ENCODE measurements at regions not wholly inside any gene's neighbourhood (a gene's known extent, or its start where the extent isn't known, plus 50 kb on each side); places are given as distances from the start of the nearest gene placed in this dataset.
"Not testable (repeated sequence)": the region's sequence is repeated elsewhere in the genome, so short reads cannot be mapped to it uniquely, and the experiment has no call there.

DNA sequence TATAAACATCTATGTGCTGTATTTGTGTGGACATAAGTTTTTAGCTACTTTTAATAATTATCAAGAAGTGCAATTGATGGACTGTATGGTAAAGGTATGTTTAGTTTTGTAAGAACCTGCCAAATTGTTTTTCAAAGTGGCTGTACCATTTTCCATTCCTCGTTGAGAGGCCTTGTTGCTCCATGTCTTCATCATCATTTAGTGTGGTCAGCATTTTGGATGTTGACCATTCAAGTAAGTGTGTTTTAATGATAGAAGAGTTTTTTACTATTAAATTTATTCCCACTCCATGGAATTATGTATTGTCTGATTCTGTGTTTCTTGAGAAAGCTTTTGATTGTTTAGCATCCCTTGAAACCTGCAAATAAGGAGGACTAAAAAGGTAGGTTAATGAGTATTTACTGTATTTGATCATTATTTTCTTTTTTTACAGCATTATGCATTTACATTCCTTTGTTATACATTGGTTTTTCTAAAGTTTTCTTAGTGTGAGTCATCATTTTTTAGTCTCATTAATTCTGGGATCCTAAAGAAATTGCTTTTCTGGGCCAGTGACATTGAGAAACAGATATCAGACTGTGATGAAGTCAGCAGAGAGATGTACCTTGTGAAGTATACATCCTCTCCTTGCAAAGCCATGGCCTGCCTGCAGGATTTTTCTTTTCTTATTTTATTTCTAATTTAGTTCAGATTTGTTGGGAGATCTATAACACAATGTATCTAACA, 312.8 kb upstream of the PTCHD4 start:
- Mint-ChIP-seq H3K36me3 (ENCODE audit: insufficient read depth in 2 of 2) (no peaks in the 10 kb centered on the region), H3K4me1 (ENCODE audit: low read depth) (no peaks in the 10 kb centered on the region), H3K27ac (no peak overlapping the region), H3K27me3 (ENCODE audit: low read depth) (no peaks in the 10 kb centered on the region), H3K9me3 (peaks cover 2% of the 10 kb centered on the region in 2 donors), H3K4me3 (no peak overlapping the region)
- ATAC-seq (replicated peaks in 1 of 2) (no peak), DNase-seq (no peak)

DNA sequence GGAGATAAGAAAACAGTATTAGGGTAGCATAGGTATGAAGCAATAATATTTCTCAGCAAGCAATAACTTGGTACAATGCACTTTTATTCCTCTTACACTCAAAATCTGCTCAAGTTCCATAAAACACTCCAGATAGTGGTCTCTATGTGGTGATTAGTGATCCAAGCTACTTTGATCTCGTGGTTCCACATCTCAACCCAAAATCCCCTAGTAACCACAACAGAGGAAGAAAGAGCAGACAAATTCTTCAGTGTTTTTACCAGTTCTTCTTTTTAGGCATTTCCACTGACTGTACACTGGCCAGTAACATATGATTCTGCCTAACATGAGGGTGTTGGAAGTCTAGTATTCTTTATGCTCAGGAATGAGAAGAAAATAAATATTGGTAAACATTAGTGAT, 309.0 kb upstream of the PTCHD4 start:
- H3K27me3 Mint-ChIP-seq (ENCODE audit: low read depth) = no peaks in the 10 kb centered on the region
- peaks cover 0 to 1% of the 10 kb centered on the region in 2 donors for H3K36me3 Mint-ChIP-seq (ENCODE audit: insufficient read depth in 2 of 2)
- no peak overlapping the region for H3K27ac Mint-ChIP-seq
- no peak overlapping the region for H3K4me3 Mint-ChIP-seq
- no peaks in the 10 kb centered on the region for H3K4me1 Mint-ChIP-seq (ENCODE audit: low read depth)
- ATAC-seq (replicated peaks in 1 of 2) (no peak), DNase-seq (no peak)
- H3K9me3 Mint-ChIP-seq = peaks cover 2 to 5% of the 10 kb centered on the region in 2 donors

DNA sequence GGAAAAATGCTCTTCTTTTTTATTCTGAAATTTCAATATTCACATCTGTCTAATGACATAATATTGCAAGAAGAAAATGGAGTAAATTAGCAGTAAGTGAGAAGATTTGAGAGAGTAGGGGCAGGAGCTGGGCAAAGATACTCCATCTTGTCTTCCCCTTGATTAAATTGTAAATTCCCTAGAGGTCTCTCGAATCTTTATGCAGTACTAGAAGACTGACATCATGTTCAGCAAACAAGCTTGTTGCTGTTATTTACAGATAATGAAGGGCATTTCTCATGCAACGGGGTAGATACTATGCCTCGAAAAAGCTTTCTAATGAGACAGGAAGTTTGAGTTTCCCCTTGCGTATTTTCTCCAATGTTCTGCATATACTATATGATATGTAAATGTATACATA, 306.9 kb upstream of the PTCHD4 start:
- Mint-ChIP-seq H3K27me3 (ENCODE audit: low read depth) (no peaks in the 10 kb centered on the region), H3K4me3 (no peak overlapping the region), H3K9me3 (peaks cover 3 to 8% of the 10 kb centered on the region in 2 donors), H3K4me1 (ENCODE audit: low read depth) (no peaks in the 10 kb centered on the region), H3K27ac (no peak overlapping the region), H3K36me3 (ENCODE audit: insufficient read depth in 2 of 2) (peaks cover 0 to 2% of the 10 kb centered on the region in 2 donors)
- DNase-seq = no peak
- no peak for ATAC-seq (replicated peaks in 1 of 2)

DNA sequence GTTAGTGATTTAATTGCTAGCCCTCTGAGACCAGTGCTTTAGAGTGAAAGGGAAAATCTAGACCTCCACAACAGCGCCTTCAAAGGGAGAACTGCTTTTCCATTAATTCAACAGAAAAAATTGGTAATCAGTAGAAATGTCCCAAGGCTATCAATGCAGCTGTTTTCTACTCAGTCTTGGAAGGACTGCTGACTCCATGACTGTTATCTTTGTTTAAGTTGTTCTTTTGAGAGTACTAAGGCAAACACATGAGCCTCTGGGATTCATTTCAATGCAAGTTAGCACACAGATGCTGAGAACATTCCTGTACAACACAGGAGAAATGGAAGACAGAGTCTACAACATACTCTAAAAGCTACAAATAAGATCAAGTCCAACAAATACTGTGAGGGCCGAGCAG, 301.7 kb upstream of the PTCHD4 start:
- H3K4me3 Mint-ChIP-seq = no peak overlapping the region
- peaks cover 0 to 2% of the 10 kb centered on the region in 2 donors for H3K36me3 Mint-ChIP-seq (ENCODE audit: insufficient read depth in 2 of 2)
- H3K4me1 Mint-ChIP-seq (ENCODE audit: low read depth) = no peaks in the 10 kb centered on the region
- peaks cover 4 to 8% of the 10 kb centered on the region in 2 donors for H3K9me3 Mint-ChIP-seq
- DNase-seq (no peak), ATAC-seq (replicated peaks in 1 of 2) (no peak)
- no peak overlapping the region for H3K27ac Mint-ChIP-seq
- no peaks in the 10 kb centered on the region for H3K27me3 Mint-ChIP-seq (ENCODE audit: low read depth)

DNA sequence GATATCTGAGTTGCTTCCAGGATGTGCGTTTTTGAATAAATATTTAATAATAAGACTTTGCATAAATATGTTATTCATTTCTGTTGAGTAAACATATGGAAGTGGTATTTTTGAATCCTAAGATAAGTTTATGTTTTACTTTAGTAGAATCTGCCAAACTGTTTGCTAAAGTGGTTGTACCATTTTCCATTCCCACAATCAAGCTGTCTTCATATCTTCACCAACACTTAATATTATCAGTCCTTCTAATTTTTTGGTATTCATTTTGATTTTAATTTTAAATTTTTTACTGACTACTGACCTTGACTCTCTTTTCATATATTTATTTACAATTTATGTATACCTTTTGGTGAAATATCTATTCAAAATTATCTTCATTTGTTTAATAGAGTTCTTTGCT, 293.9 kb upstream of the PTCHD4 start:
- H3K4me1 Mint-ChIP-seq (ENCODE audit: low read depth) = no peaks in the 10 kb centered on the region
- ATAC-seq (replicated peaks in 1 of 2) (no peak), DNase-seq (no peak)
- no peaks in the 10 kb centered on the region for H3K27me3 Mint-ChIP-seq (ENCODE audit: low read depth)
- no peak overlapping the region for H3K4me3 Mint-ChIP-seq
- H3K36me3 Mint-ChIP-seq (ENCODE audit: insufficient read depth in 2 of 2) = no peaks in the 10 kb centered on the region
- H3K27ac Mint-ChIP-seq = no peak overlapping the region
- H3K9me3 Mint-ChIP-seq = peaks cover 1 to 7% of the 10 kb centered on the region in 2 donors

DNA sequence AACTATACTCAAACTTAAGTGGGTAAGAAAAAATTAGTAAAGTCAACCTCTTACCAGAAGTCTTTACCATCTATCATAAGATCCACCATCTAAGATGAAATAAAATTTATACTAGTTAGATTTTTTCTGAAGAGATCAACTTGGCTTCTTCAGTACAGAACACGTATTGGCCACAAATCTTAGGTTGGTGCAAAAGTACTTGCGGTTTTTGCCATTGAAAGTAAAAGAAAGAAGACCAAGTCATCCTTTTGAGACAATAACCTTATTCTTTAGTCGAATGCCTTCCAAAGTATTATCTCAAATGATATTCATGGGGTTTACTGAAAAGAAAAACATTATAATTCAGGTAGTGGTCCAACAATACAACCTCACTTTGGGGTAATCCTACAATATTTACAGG, 292.6 kb upstream of the PTCHD4 start:
- Mint-ChIP-seq H3K9me3 (peaks cover 7% of the 10 kb centered on the region in 2 donors), H3K36me3 (ENCODE audit: insufficient read depth in 2 of 2) (no peaks in the 10 kb centered on the region), H3K4me3 (no peak overlapping the region), H3K27me3 (ENCODE audit: low read depth) (no peaks in the 10 kb centered on the region), H3K27ac (no peak overlapping the region), H3K4me1 (ENCODE audit: low read depth) (no peaks in the 10 kb centered on the region)
- ATAC-seq (replicated peaks in 1 of 2) (no peak), DNase-seq (no peak)

DNA sequence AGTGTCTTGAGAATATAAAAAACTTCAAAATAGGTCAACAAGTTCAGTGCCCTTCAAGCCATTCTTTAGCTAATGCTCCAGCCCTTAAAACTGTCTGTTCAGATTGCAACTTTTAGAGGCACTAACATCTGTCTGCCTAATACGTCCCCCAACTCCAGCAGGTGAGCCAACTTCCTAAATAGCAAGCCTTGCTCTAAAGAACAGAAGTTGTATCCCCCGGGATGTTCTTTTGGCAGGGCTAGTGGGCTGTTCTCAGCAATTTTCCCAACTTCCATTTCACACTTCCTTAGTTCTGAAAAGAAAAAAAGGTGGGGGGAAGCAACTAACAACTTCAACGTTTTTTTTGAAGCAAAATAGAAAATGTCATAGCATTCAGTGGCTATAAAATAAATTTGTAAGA, 290.0 kb upstream of the PTCHD4 start:
- DNase-seq (no peak), ATAC-seq (replicated peaks in 1 of 2) (no peak)
- Mint-ChIP-seq H3K27ac (no peak overlapping the region), H3K36me3 (ENCODE audit: insufficient read depth in 2 of 2) (no peaks in the 10 kb centered on the region), H3K9me3 (peaks cover 9% of the 10 kb centered on the region in 2 donors), H3K4me1 (ENCODE audit: low read depth) (no peaks in the 10 kb centered on the region), H3K4me3 (no peak overlapping the region), H3K27me3 (ENCODE audit: low read depth) (no peaks in the 10 kb centered on the region)

DNA sequence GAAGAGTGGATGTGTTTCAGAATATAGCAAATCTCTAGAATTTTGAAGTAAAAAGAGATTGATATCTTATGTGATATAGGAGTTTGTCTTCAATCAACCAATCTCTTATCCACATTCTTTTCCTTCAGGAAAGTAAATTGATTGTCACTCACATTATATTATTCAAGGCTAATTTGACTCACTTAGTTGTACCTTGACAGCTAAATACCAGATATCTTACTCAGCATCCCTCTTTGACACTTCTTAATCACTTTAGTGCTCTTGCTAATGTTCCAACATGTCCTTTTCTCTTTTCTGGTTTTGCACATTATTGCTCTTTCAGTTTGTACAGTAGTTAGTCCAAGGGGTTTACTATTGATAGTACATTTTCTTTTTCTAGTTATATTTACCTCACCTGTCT, 286.9 kb upstream of the PTCHD4 start:
- Mint-ChIP-seq H3K4me1 (ENCODE audit: low read depth) (no peaks in the 10 kb centered on the region), H3K4me3 (no peak overlapping the region), H3K27ac (no peak overlapping the region), H3K27me3 (ENCODE audit: low read depth) (no peaks in the 10 kb centered on the region), H3K36me3 (ENCODE audit: insufficient read depth in 2 of 2) (no peaks in the 10 kb centered on the region), H3K9me3 (peaks cover 10 to 14% of the 10 kb centered on the region in 2 donors)
- DNase-seq (no peak), ATAC-seq (replicated peaks in 1 of 2) (no peak)

DNA sequence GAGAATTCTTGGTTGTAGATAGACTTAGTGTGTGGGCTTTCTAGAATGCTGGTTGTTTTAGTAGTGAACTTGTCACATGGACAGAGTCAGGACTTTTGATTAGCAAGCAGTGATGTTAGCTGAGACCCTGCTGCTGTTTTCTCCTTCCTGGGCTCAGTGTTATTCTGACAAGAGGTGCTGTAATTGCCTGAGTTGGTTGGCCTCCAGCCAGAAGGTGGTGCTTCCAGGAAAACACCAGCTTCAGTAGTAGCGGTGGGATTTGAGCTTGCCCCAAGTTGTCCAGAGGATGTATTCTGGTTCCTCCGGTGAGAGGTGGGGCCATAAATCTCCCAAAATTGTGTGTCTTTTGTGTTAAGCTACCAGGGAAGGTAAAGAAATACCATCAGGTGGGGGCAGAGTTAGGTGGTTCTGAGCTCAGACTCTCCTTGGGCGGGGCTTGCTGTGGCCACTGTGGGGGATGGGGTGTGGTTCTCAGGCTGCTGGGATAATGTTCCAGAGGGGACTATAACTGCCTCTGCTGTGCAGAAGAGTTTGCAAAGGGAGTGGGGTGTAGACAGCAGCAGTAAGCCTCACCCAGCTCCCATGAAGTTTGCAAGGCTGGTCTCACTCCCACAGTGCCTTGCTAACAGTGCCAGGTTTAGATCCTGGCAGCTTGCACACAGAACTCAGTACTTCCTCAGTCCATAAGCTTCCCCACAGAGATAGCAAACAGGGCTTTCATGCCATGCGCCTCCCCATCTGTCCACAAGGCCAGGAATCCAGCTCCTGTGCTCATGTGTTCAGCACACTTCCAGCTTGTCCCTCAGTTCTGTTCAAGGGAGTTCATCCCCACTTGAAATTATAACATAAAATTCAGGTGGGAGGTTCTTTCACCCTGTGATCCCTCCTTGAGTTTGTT, 278.4 kb upstream of the PTCHD4 start:
- Mint-ChIP-seq H3K27me3 (ENCODE audit: low read depth) (no peaks in the 10 kb centered on the region), H3K4me3 (no peak overlapping the region), H3K9me3 (peaks cover 5 to 8% of the 10 kb centered on the region in 2 donors), H3K4me1 (ENCODE audit: low read depth) (no peaks in the 10 kb centered on the region), H3K27ac (no peak overlapping the region), H3K36me3 (ENCODE audit: insufficient read depth in 2 of 2) (peaks cover 0 to 2% of the 10 kb centered on the region in 2 donors)
- DNase-seq = no peak
- no peak for ATAC-seq (replicated peaks in 1 of 2)

DNA sequence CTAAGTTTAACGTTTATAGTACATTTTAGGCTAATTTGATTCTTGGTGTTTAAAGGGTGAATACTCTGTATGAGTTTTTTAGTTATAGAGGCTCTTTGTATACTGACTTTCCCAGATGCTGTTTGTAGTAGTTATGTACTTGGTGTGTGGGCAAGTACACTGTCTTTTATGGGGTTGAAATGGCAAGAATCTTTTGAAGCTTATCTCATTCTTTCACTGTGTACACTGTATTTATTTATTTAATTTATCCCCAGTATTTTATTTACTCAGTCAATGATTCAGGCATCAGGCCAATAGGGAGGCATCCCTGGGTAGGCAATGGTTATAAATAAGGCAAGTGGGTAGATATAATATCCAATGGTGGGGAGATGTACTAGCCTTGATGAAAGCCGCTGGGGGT, 277.0 kb upstream of the PTCHD4 start:
- H3K9me3 Mint-ChIP-seq = peaks cover 5 to 6% of the 10 kb centered on the region in 2 donors
- no peaks in the 10 kb centered on the region for H3K4me1 Mint-ChIP-seq (ENCODE audit: low read depth)
- H3K36me3 Mint-ChIP-seq (ENCODE audit: insufficient read depth in 2 of 2) = peaks cover 0 to 2% of the 10 kb centered on the region in 2 donors
- no peak overlapping the region for H3K4me3 Mint-ChIP-seq
- no peak for ATAC-seq (replicated peaks in 1 of 2)
- DNase-seq = no peak
- no peak overlapping the region for H3K27ac Mint-ChIP-seq
- no peaks in the 10 kb centered on the region for H3K27me3 Mint-ChIP-seq (ENCODE audit: low read depth)

DNA sequence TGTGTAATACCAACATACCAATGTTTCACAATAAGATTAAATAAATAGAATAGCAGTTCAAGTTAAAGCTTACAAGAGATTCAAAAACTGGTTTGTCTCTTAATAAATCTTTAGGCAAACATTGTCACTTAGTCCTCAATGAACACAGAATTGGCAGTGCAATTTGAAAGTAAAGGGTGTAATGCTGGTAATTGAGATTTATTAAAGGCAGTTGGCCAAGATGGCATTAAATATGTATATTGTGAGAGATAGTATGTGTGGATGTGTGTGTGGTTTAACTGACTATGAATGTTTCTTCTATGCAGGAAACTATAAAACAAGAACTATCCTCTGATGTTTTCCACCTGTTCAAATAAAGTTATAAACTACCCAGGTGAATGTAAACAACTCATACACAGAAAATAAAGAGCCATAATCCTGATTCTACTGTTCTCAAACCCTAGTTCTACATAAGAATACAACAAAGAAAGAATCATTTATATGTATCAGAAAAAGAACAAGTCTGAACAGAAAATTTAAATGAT, 267.9 kb upstream of the PTCHD4 start:
- H3K9me3 Mint-ChIP-seq = peaks cover 3 to 4% of the 10 kb centered on the region in 2 donors
- no peaks in the 10 kb centered on the region for H3K27me3 Mint-ChIP-seq (ENCODE audit: low read depth)
- H3K4me3 Mint-ChIP-seq = no peak overlapping the region
- ATAC-seq (replicated peaks in 1 of 2) (no peak), DNase-seq (no peak)
- H3K36me3 Mint-ChIP-seq (ENCODE audit: insufficient read depth in 2 of 2) = no peaks in the 10 kb centered on the region
- no peaks in the 10 kb centered on the region for H3K4me1 Mint-ChIP-seq (ENCODE audit: low read depth)
- no peak overlapping the region for H3K27ac Mint-ChIP-seq

DNA sequence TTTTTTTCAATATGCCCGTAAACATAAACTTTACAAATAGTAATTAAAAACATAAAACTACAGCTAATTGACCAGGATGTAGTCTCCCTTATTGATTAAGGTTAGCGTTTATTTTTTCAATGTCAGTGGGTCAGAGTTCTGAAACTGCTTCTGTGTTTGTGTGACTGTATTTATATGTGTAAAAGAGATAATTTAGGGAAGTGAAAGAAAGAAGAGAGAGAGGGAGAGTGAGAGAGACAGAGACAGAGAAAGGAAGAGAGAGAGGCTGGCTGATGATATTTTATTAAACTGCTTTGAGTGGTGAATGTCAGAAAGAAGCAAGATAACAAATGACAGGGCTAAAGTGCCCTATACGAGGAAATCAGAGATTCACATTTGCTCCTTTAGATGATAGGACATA, 266.1 kb upstream of the PTCHD4 start:
- Mint-ChIP-seq H3K4me1 (ENCODE audit: low read depth) (no peaks in the 10 kb centered on the region), H3K36me3 (ENCODE audit: insufficient read depth in 2 of 2) (no peaks in the 10 kb centered on the region), H3K9me3 (peaks cover 2 to 4% of the 10 kb centered on the region in 2 donors), H3K4me3 (no peak overlapping the region), H3K27me3 (ENCODE audit: low read depth) (no peaks in the 10 kb centered on the region), H3K27ac (no peak overlapping the region)
- ATAC-seq (replicated peaks in 1 of 2) (no peak), DNase-seq (no peak)

DNA sequence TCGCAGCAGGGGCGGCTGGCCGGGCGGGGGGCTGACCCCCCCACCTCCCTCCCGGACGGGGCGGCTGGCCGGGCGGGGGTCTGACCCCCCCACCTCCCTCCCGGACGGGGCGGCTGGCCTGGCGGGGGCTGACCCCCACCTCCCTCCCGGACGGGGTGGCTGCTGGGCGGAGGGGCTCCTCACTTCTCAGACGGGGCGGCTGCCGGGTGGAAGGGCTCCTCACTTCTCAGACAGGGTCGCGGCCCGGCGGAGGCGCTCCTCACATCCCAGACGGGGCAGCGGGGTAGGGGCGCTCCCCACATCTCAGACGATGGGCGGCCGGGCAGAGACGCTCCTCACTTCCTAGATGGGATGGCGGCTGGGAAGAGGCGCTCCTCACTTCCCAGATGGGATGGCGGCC, 260.2 kb upstream of the PTCHD4 start:
- H3K9me3 Mint-ChIP-seq; DNase-seq; H3K36me3 Mint-ChIP-seq (ENCODE audit: insufficient read depth in 2 of 2); H3K27me3 Mint-ChIP-seq (ENCODE audit: low read depth); H3K4me1 Mint-ChIP-seq (ENCODE audit: low read depth); ATAC-seq (replicated peaks in 1 of 2); H3K4me3 Mint-ChIP-seq; H3K27ac Mint-ChIP-seq: not testable (repeated sequence)

Measured in activated T-cell treated with anti-CD3 and anti-CD28 coated beads, Interleukin-2, amount 50 U/mL, for 72 hours (primary cell).